ENCODE measurements at regions not wholly inside any gene's neighbourhood (a gene's known extent, or its start where the extent isn't known, plus 50 kb on each side); places are given as distances from the start of the nearest gene placed in this dataset.

- no peak for DNase-seq (ENCODE audit: low spot score)
These were observed 234.1 kb downstream of the INSIG2 start for GRCh38 chr2:118322406-118322805.

- no peak for DNase-seq (ENCODE audit: low spot score)
These were observed 233.3 kb downstream of the INSIG2 start for GRCh38 chr2:118321432-118322105.

GRCh38 chr2:118320658-118321057 is 232.4 kb downstream of the INSIG2 start:
- DNase-seq (ENCODE audit: low spot score) = no peak

- no peak for DNase-seq (ENCODE audit: low spot score)
These were observed 231.9 kb downstream of the INSIG2 start for GRCh38 chr2:118320196-118320595.

DNA sequence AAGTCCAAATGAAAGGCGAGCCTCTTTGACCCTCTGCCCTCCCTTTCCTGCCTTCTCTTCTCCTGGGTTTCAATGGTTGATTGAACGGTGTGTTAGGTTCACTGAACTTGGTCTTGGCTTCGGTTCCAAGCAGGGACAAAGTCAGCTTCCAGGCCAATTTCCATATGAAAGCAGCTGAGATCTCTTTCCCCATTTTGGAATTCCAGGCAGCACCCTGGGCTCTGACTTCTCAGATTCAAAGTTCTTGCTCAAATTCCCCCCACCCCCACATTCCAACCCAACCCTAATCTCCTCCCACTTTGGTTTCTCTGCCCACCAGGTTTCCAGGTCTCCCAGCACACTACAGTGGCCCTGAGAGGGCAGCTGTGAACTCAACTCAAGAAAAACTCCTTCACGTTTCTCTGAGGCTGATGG is 231.0 kb downstream of the INSIG2 start:
- no peak for DNase-seq (ENCODE audit: low spot score)

GRCh38 chr2:118315606-118316005 is 227.3 kb downstream of the INSIG2 start:
- DNase-seq (ENCODE audit: low spot score) = no peak

DNA sequence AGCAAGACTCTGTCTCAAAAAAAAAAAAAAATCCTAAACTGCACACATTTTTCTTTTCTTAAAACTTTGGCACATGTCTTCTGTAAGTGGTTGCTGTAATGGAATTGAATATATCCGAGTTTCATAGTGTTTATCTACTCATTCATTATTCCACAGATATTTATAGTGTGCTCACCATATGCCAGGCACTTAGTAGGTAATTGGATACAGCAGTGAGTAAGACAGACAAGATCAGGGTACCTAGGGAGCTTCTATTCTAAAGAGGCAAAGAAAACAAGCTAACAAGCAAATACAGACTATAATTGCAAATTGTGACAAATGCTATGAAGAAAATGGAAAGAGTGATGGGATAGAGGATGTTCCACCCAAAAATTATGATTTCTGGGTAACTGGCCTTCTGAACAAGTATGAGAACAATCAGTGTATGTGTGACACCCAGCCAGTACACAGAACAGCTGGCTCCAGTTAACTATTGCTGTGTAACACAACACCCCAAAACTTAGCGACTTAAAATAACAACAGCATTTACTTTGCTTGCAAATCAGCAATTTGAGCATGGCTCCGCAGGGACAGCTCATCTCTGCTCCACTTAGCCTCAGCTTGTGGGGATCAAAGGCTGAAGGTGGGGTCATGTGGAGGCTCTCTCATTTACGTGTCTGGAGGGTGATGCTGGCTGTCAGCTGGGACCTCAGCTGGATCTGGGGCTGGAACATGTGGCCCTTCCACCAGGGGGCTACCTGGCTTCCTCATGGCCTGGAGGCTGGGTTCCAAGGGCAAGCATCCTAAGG is 224.9 kb downstream of the INSIG2 start:
- DNase-seq (ENCODE audit: low spot score) = no peak

DNA sequence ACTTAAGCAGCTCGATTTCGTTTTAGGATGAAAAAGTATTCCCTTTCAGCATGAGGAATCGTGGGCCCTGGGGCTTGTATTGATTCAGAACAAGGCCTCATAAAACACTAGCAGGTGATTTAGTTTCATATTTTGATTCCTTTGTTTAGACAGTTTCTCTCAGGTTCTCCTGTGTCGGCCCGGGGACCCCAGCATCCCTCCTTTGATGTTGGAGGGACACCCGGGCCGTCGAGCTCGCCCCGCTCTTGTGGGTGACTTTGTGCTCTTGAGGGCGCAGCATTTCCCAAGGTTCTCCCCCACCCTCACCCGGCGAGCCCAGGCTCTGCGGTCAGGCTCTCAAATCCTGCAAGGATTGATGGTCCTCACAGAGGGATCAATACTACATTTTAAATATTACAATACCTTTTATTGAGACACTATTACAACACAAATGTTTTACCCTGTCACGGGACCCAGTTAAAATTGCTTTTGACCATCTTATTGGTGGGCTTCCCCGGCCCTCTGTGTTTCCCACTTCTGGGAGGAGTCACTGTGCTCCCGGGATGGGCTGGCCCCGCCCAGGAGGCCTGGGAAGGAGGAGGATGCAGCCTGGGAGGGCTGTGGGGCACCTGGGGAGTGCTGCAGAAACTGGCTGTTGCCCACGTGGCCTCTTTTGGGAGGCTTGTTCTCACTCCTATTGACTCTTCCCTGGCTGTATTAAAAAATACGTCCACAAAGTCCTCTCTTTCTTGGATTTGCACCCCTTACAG is 222.6 kb downstream of the INSIG2 start:
- no peak for DNase-seq (ENCODE audit: low spot score)

DNA sequence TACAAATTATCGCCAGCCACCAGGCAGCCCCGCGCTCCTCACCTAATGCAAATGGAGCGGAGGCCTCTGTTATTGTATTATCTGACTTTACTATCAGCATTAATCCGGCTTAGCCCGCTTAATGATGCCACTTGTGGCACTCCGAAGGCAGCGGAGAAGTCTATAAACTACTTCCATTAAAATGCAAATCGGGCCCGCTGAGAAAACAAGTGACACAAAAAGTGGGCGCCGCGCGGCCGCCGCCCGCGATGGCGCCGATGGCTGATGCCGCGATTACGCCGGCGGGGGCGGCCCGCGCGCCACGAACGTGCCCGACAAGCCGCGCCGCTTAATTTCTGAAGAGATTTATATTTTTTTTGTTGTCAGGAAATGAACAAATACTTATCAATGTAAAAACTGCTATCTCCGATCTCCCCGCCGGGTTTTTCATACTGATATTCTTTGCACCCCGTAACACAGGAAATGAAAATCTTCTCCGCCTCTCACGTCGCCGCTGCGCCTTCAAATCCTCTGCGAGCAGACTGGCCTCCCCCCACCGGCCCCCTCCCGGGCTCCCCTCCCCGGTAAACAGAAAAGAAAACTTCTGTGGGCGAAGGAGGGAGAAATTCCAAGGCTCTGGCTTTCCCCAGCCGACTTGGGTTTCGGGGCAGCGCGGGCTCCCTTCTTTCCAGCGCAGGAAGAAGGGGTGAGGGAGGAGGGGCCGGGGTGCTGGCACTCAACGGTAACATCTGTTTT is 221.8 kb downstream of the INSIG2 start:
- DNase-seq (ENCODE audit: low spot score) = peak; percentile 49

DNA sequence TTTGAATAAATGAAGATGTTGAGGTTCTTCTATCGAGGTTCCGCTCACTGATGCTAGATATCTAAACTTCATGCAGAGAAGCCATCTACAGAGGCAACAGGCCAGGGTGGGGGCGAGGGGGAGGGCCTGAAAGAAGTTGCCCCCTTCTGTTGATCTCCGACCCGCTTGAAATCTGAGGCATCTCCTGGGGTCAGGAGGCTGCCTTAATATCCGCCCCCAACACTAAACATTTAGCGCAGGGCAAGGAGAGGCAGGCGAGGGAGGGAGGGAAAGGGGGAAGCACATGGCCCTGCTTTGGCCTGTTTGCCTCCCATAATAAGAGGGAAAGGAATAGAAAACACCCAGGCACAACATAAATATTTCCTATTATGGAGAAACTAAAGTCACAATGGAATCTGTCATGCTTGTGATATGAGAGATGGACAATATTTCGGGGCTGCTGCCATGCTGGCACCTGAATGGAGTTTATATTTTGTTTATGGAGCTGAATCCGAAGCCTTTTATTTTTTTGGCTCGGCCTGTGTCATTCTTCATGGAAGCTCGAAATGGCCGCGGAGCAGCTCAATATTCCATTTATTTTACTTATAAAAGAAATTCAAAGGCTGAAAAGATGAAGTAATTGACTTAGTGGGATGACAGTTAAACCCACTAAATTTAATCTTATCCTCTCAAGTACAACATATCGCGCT is 221.1 kb downstream of the INSIG2 start:
- DNase-seq (ENCODE audit: low spot score) = no peak

DNA sequence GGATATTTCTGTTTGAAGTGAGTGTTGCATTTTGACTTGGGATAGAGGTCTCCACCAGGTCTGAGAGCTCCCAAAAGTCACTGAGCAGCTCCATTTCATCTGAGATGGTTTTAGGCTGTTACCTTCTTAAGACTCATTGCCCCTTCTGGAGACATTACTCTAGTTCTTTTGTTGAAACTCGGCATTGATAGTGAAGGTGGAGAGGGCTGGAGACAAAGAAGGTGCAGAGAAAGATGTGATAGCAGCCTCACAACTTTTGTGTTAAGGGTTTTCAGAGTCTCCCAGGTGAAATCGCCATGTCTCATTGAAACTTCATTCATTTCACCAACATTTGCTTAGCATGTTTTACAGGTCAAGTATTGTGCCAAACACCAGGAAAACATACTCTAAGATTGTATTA is 219.6 kb downstream of the INSIG2 start:
- DNase-seq (ENCODE audit: low spot score) = no peak

DNA sequence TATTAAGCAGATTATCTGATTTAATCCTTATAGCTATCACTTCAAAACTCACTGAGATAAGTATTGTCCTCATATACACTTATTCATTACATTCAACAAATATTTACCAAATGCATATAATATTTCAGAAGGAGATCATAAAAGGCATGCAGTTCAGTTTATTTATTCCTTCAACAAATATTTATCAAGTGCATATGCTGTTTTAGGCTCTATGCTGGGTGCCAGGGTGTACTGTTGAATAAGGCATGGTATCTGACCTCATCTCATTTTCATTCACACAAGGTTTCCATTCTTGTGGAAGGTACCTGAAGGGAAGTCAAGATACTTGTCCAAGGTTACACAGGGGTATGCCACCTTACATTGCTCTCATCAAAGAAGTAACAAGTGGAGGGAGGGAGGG is 213.0 kb downstream of the INSIG2 start:
- no peak for DNase-seq (ENCODE audit: low spot score)

DNA sequence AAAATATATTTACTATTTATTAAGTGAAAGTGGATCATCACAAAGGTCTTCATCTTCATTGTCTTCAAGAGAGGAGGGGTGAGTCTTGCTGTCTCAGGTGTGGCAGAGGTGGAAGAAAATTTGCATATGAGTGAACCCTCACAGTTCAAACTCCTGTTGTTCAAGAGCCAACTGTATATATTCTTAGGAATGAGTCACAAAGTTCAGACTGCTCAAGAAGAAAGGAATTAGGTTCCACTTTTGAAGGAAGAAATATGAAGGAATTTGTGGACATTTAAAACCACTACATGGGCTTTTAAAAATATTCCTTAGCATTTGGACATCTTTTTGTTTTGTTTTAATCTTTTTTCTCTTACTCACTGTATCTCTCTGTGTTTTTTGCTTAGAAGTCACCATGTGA is 212.6 kb downstream of the INSIG2 start:
- no peak for DNase-seq (ENCODE audit: low spot score)

DNA sequence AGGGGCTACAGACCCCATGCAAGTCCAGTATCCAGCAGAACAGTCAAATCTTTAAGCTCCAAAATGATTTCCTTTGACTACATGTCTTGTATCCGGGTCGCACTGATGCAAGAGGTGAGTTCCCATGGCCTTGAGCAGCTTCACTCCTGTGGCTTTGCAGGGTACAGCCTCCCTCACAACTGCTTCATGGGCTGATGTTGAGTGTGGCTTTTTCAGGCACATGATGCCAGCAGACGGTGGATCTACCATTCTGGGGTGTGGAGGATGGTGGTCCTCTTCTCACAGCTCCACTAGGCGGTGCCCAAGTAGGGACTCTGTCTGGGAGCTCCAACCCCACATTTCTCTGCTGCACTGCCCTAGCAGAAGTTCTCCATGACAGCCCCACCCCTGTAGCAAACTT is 208.4 kb downstream of the INSIG2 start:
- no peak for DNase-seq (ENCODE audit: low spot score)

GRCh38 chr2:118295592-118296390 is 207.5 kb downstream of the INSIG2 start:
- no peak for DNase-seq (ENCODE audit: low spot score)

- no peak for DNase-seq (ENCODE audit: low spot score)
These were observed 205.8 kb downstream of the INSIG2 start for GRCh38 chr2:118294063-118294462.

DNA sequence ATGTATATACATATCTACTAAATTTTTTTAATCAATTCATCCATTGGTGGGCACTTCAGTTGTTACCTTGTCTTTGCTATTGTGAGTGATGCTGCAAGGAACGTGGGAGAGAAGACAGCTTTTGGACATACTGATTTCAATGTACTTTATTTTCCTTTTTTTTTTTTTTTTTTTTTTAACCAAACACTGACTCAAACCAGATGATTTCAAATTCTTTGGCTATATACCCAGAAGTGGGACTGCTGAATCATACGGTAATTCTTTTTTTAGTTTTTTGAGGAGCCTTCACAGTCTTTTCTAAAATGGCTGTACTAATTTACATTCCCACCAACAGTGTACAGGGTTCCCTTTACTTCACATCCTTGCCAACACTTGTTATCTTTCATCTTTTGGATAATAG is 204.7 kb downstream of the INSIG2 start:
- no peak for DNase-seq (ENCODE audit: low spot score)

DNA sequence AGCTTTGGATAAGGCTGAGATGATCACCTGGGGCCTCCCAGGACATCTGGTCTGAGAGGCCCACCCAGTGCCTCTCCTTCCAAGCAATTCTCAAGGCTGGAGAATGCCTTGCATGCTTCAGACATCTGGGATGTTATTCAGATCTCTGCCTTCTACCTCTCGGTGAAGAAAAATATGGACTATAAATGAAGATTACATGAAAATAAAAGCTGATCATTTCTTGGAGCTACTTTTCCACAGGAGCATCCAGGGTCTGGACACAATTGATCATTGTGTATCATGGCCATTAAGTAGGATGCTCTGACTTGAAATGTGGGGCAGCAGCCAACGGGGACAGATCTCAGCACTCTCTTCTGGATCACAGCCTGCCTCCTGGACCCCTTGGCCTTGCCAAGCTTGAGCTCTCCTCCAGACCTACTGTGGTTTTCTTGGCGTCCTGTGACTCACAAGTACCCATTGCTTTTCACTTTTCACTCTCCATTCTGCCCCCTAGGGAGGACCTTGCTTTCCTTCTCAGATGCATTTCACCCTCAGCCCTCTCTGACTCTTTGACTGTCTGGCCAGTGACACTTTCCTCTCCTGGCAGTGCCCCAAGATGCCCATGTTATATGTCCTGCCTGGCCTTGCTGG is 203.1 kb downstream of the INSIG2 start:
- no peak for DNase-seq (ENCODE audit: low spot score)

- no peak for DNase-seq (ENCODE audit: low spot score)
These were observed 202.4 kb downstream of the INSIG2 start for GRCh38 chr2:118290411-118291250.

Measured in CD4-positive, alpha-beta T cell treated with Interleukin-6 at 100 ng/mL for 8 hours (primary cell).